Liver (tissue), 8 donors: ENCODE measurements at regions not wholly inside any gene's neighbourhood (a gene's known extent, or its start where the extent isn't known, plus 50 kb on each side); places are given as distances from the start of the nearest gene placed in this dataset.

Experiments used
- DNase-seq: peaks from one replicate; pipeline ENCODE4 v3.0.0-alpha.2; 2017; ENCODE audit warnings: low spot score
- H3K27ac ChIP-seq, 2 donors: one replicate each; pipeline ENCODE4 v1.7.0; 2013; ENCODE audit warnings: inconsistent platforms in 2 of 2, low read length in 2 of 2, control low read depth in 1 of 2, low read depth in 1 of 2, mild to moderate bottlenecking in 1 of 2
- H3K27me3 ChIP-seq, 4 donors: one replicate each; pipeline versions ENCODE4 v1.6.1 to v1.7.0; 2013; ENCODE audit warnings: low read length in 3 of 4, inconsistent platforms in 1 of 4, mild to moderate bottlenecking in 1 of 4, moderate library complexity in 1 of 4; ENCODE audit not compliant: control insufficient read depth in 4 of 4, insufficient read depth in 4 of 4
- H3K36me3 ChIP-seq, 4 donors: one replicate each; pipeline versions ENCODE4 v1.6.1 to v1.7.0; 2013; ENCODE audit warnings: low read length in 3 of 4, mild to moderate bottlenecking in 3 of 4, low read depth in 1 of 4, moderate library complexity in 1 of 4; ENCODE audit not compliant: control insufficient read depth in 4 of 4, insufficient read depth in 3 of 4
- H3K4me1 ChIP-seq, 4 donors: one replicate each; pipeline versions ENCODE4 v1.6.1 to v1.7.0; 2013; ENCODE audit warnings: low read length in 3 of 4, mild to moderate bottlenecking in 3 of 4, moderate library complexity in 1 of 4; ENCODE audit not compliant: control insufficient read depth in 4 of 4, insufficient read depth in 4 of 4
- H3K4me3 ChIP-seq, 3 donors: one replicate each; pipeline versions ENCODE4 v1.6.1 to v1.7.0; 2013; ENCODE audit warnings: low read length in 3 of 3, control low read depth in 1 of 3, low read depth in 1 of 3, mild to moderate bottlenecking in 1 of 3
- H3K9ac ChIP-seq, 2 donors: one replicate each; pipeline ENCODE4 v1.7.0; 2013; ENCODE audit warnings: low read length in 2 of 2, mild to moderate bottlenecking in 2 of 2, moderate library complexity in 2 of 2, control low read depth in 1 of 2, low read depth in 1 of 2
- H3K9me3 ChIP-seq, 4 donors: one replicate each; pipeline versions ENCODE4 v1.6.1 to v1.7.0; 2013; ENCODE audit warnings: low read length in 3 of 4; ENCODE audit not compliant: control insufficient read depth in 4 of 4
- ATF3 ChIP-seq: IDR thresholded peaks from 2 replicates; pipeline ENCODE4 v1.6.1; 2016; ENCODE audit warnings: antibody characterized with exemption
- CTCF ChIP-seq: fragments of 150-350 bp; IDR thresholded peaks from 2 replicates; pipeline ENCODE4 v1.5.1; 2017; ENCODE audit warnings: improper control_type of control experiment, low read depth, low read length; ENCODE audit not compliant: missing input control
- EGR1 ChIP-seq, 2 donors: IDR thresholded peaks; 2 replicates each; pipeline ENCODE4 v1.6.1; 2016 to 2018; ENCODE audit warnings: antibody characterized with exemption in 2 of 2, low read depth in 2 of 2
- FOXA1 ChIP-seq: IDR thresholded peaks from 2 replicates; pipeline ENCODE4 v1.6.1; 2016; ENCODE audit warnings: antibody characterized with exemption
- FOXA2 ChIP-seq: IDR thresholded peaks from 2 replicates; pipeline ENCODE4 v1.6.1; 2016; ENCODE audit warnings: antibody characterized with exemption
- GABPA ChIP-seq, 2 donors: IDR thresholded peaks in 1 of 2; conservative IDR thresholded peaks in 1 of 2; 2 replicates each; pipeline ENCODE4 v1.6.1; 2016; ENCODE audit warnings: antibody characterized with exemption in 2 of 2, mild to moderate bottlenecking in 1 of 2, moderate library complexity in 1 of 2
- HNF4A ChIP-seq, 2 donors: conservative IDR thresholded peaks; 2 replicates each; pipeline ENCODE4 v1.6.1; 2016; ENCODE audit warnings: antibody characterized with exemption in 2 of 2, mild to moderate bottlenecking in 2 of 2
- HNF4G ChIP-seq: IDR thresholded peaks from 2 replicates; pipeline ENCODE4 v1.6.1; 2016; ENCODE audit warnings: antibody characterized with exemption
- JUND ChIP-seq, 2 donors: IDR thresholded peaks; 2 replicates each; pipeline ENCODE4 v1.6.1; 2016; ENCODE audit warnings: antibody characterized with exemption in 2 of 2
- MAX ChIP-seq: IDR thresholded peaks from 2 replicates; pipeline ENCODE4 v1.6.1; 2016; ENCODE audit warnings: antibody characterized with exemption
- NR2F2 ChIP-seq: IDR thresholded peaks from 2 replicates; pipeline ENCODE4 v1.6.1; 2016; ENCODE audit warnings: antibody characterized with exemption
- RAD21 ChIP-seq, 2 donors: IDR thresholded peaks; 2 replicates each; pipeline ENCODE4 v1.6.1; 2016; ENCODE audit warnings: antibody characterized with exemption in 2 of 2, mild to moderate bottlenecking in 2 of 2
- REST ChIP-seq: IDR thresholded peaks from 2 replicates; pipeline ENCODE4 v1.6.1; 2016; ENCODE audit warnings: antibody characterized with exemption, mild to moderate bottlenecking
- RXRA ChIP-seq, 2 donors: IDR thresholded peaks; 2 replicates each; pipeline ENCODE4 v1.6.1; 2017 to 2018; ENCODE audit warnings: antibody characterized with exemption in 2 of 2, mild to moderate bottlenecking in 1 of 2
- SP1 ChIP-seq: IDR thresholded peaks from 2 replicates; pipeline ENCODE4 v1.6.1; 2018; ENCODE audit warnings: antibody characterized with exemption, mild to moderate bottlenecking
- TAF1 ChIP-seq: conservative IDR thresholded peaks from 2 replicates; pipeline ENCODE4 v1.6.1; 2016; ENCODE audit warnings: antibody characterized with exemption, mild to moderate bottlenecking
- YY1 ChIP-seq: IDR thresholded peaks from 2 replicates; pipeline ENCODE4 v1.6.1; 2016; ENCODE audit warnings: antibody characterized with exemption, mild to moderate bottlenecking
- ZBTB33 ChIP-seq: IDR thresholded peaks from 2 replicates; pipeline ENCODE4 v1.6.1; 2016; ENCODE audit warnings: antibody characterized with exemption
- WGBS: extraction: QIAGEN DNeasy Blood & Tissue Kit; methylation state at CpG from one replicate; pipeline ENCODE4 v1.1.7; 2013; 5-methylcytosine and 5-hydroxymethylcytosine counted together
- donor health status: healthy.
- donor health status: healthy.
- donor health status: healthy.
- donor health status: healthy.
- donor health status: healthy.

GRCh38 chr18:22739789-22740188 lies 193.3 kb upstream of the RBBP8 start:
- Histone ChIP-seq H3K36me3 (no peaks in the 10 kb centered on the region), H3K4me3 (no peak overlapping the region), H3K9ac (no peak overlapping the region), H3K27me3 (no peaks in the 10 kb centered on the region), H3K9me3 (no peaks in the 10 kb centered on the region), H3K27ac (no peak overlapping the region), H3K4me1 (peaks cover 0 to 4% (median 2%) of the 10 kb centered on the region in 4 donors)
- TF ChIP-seq EGR1 (IDR thresholded peaks at IDR 0.05; ENCODE audit: low read depth in 2 of 2) (no peak), GABPA (IDR thresholded peaks at IDR 0.05 in 1 of 2, conservative IDR thresholded peaks at IDR 0.05 in 1 of 2) (no peak), CTCF (no peak), JUND (IDR thresholded peaks at IDR 0.05) (no peak), FOXA1 (no peak), FOXA2 (no peak), TAF1 (no peak), RXRA (IDR thresholded peaks at IDR 0.05) (no peak), YY1 (no peak), RAD21 (IDR thresholded peaks at IDR 0.05) (no peak), REST (no peak), ATF3 (no peak), HNF4A (conservative IDR thresholded peaks at IDR 0.05) (no peak), MAX (no peak), NR2F2 (no peak), ZBTB33 (no peak), HNF4G (no peak), SP1 (no peak)
- 71% methylated on average over 4 of the region's 4 CpGs for WGBS
- DNase-seq, result no peak

GRCh38 chr18:22741318-22741717 lies 191.8 kb upstream of the RBBP8 start:
- H3K9ac ChIP-seq, result no peak overlapping the region
- no peaks in the 10 kb centered on the region for H3K36me3 ChIP-seq
- WGBS, result 66% methylated on average over 3 of the region's 3 CpGs
- H3K4me1 ChIP-seq, result peaks cover 0 to 4% (median 2%) of the 10 kb centered on the region in 4 donors
- H3K4me3 ChIP-seq, result no peak overlapping the region
- H3K27ac ChIP-seq, result no peak overlapping the region
- no peak for DNase-seq
- H3K9me3 ChIP-seq, result no peaks in the 10 kb centered on the region
- H3K27me3 ChIP-seq, result no peaks in the 10 kb centered on the region
- TF ChIP-seq HNF4G (no peak), NR2F2 (no peak), REST (no peak), HNF4A (conservative IDR thresholded peaks at IDR 0.05) (no peak), CTCF (no peak), FOXA1 (no peak), TAF1 (no peak), JUND (IDR thresholded peaks at IDR 0.05) (no peak), FOXA2 (no peak), RAD21 (IDR thresholded peaks at IDR 0.05) (no peak), GABPA (IDR thresholded peaks at IDR 0.05 in 1 of 2, conservative IDR thresholded peaks at IDR 0.05 in 1 of 2) (no peak)
